Stimulated activated memory B cell treated with anti-CD40 and anti-IgM and Interleukin-4, amounts not matched to agents 10 μg/mL and 1 μg/mL and 100 μg/mL, for 72 hours (primary cell): ENCODE measurements at regions not wholly inside any gene's neighbourhood (a gene's known extent, or its start where the extent isn't known, plus 50 kb on each side); places are given as distances from the start of the nearest gene placed in this dataset.
"Not testable (repeated sequence)": the region's sequence is repeated elsewhere in the genome, so short reads cannot be mapped to it uniquely, and the experiment has no call there.

ENCODE experiments used
- ATAC-seq: fragments of 150-1000 bp; cut with Tn5 transposase; 2 replicates; pipeline ENCODE4 v1.10.0; 2021
- H3K27ac Mint-ChIP-seq: one replicate; pipeline ENCODE4 v1.8.0; 2022; ENCODE audit warnings: mild to moderate bottlenecking, mixed read lengths
- H3K27me3 Mint-ChIP-seq: one replicate; pipeline ENCODE4 v1.8.0; 2022; ENCODE audit warnings: mixed read lengths
- H3K36me3 Mint-ChIP-seq: one replicate; pipeline ENCODE4 v1.8.0; 2022; ENCODE audit warnings: mixed read lengths
- H3K4me1 Mint-ChIP-seq: one replicate; pipeline ENCODE4 v1.8.0; 2022; ENCODE audit warnings: mixed read lengths
- H3K4me3 Mint-ChIP-seq: one replicate; pipeline ENCODE4 v1.8.0; 2022; ENCODE audit warnings: mild to moderate bottlenecking, moderate library complexity, mixed read lengths
- H3K9me3 Mint-ChIP-seq: one replicate; pipeline ENCODE4 v1.8.0; 2022; ENCODE audit warnings: mixed read lengths

DNA sequence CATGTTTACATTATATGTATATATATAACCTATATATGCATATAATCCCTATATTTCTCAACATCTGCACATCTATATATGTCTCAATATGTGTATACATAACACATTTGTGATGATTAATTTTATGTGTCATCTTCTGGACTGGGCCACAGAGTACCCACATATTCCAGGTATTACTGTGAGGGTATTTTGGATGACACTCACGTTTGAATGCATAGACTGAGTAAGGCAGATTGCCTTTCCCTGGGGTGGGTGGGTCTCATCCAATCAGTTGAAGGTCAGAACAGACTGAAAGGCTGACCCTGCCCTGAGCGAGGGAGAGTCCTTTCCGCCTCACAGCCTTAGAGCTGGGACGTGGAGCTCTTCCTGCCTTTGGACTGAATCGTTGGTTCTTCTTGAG, 295.2 kb upstream of the PFKP start:
- no peak overlapping the region for H3K27ac Mint-ChIP-seq
- ATAC-seq, result no peak
- H3K4me3 Mint-ChIP-seq, result no peak overlapping the region
- no peaks in the 10 kb centered on the region for H3K36me3 Mint-ChIP-seq
- H3K4me1 Mint-ChIP-seq, result no peaks in the 10 kb centered on the region
- peaks cover 3% of the 10 kb centered on the region for H3K9me3 Mint-ChIP-seq
- peaks cover 8% of the 10 kb centered on the region for H3K27me3 Mint-ChIP-seq

DNA sequence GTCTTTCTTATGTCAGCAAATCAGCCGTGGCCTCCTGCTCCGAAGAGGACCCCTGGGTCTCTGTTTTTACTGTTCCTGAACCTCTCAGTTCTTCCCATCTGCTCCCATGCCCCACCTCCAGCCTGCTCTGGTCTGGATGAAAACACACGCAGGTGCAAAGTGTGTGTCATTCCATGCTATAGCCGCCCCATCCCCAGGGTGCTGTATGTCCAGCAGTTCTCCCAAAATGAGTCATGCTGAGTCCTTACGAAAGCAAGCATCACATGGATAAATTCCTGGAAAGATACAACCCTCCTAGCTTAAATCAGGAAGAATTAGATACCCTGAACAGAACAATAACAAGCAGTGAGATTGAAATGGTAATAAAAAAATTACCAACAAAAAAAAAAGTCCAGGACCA, 300.1 kb upstream of the PFKP start:
- H3K4me1 Mint-ChIP-seq, H3K9me3 Mint-ChIP-seq, H3K27ac Mint-ChIP-seq, H3K36me3 Mint-ChIP-seq, H3K4me3 Mint-ChIP-seq, ATAC-seq: not testable (repeated sequence)
- H3K27me3 Mint-ChIP-seq, result peaks cover 18% of the 10 kb centered on the region

DNA sequence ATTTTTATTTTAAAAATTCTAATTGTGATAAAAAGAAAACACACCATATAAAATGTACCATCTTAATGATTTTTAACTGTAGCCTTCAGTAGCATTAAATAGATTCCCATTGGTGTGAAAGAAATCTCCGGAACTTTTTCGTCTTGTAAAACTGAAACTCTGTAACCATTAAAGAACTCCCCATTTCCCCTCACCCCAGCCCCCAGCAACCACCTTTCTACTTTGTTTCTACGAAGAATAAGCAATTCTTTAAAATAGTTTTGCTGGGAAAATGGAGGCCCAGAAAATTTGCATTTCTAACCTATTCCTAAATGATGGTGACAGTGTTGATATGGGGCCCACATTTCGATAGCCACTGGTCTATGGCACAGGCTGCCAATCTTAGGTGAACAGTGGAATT, 305.4 kb upstream of the PFKP start:
- Mint-ChIP-seq H3K4me3 (no peak overlapping the region), H3K36me3 (no peaks in the 10 kb centered on the region), H3K27me3 (peaks cover 21% of the 10 kb centered on the region), H3K27ac (no peak overlapping the region), H3K9me3 (peaks cover 10% of the 10 kb centered on the region), H3K4me1 (no peaks in the 10 kb centered on the region)
- ATAC-seq, result no peak

DNA sequence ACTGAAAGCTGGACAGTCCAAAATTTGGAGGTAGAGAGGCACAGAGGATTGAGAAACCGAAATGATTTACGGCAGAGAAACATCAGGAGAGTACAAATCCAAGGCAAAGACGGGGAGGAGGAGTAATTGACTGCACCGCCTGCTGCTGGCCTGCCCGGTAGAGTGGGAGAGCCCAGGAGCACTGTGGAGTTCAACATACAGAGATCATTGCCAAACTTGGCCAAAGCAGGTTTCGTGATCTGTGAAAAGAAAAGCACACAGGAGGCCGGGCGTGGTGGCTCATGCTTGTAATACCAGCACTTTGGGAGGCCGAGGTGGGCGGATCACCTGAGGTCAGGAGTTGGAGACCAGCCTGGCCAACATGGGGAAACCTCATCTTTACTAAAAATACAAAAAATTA, 306.0 kb upstream of the PFKP start:
- Mint-ChIP-seq H3K27me3 (peaks cover 21% of the 10 kb centered on the region), H3K27ac (no peak overlapping the region), H3K4me3 (no peak overlapping the region), H3K4me1 (no peaks in the 10 kb centered on the region), H3K9me3 (peaks cover 10% of the 10 kb centered on the region), H3K36me3 (no peaks in the 10 kb centered on the region)
- no peak for ATAC-seq

DNA sequence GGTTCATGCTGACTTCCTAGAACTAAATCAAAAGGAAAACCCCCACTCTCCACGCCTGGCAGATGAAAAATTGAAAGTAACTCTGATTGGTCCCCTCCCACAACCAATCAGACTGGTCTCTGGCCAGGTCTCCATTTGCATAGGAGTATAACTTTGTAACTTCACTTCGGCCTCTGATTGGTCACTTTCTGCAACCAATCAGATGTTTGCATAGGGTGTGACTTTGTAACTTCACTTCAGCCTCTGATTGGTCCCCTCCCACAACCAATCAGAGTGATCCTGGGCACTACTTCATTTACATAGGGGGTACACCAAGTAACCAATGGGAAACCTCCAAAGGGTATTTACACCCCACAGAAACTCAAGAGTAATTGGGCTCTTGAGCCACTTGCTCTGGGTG, 306.6 kb upstream of the PFKP start:
- H3K4me1 Mint-ChIP-seq, result no peaks in the 10 kb centered on the region
- H3K9me3 Mint-ChIP-seq, result peaks cover 10% of the 10 kb centered on the region
- H3K4me3 Mint-ChIP-seq, result no peak overlapping the region
- H3K36me3 Mint-ChIP-seq, result no peaks in the 10 kb centered on the region
- H3K27me3 Mint-ChIP-seq, result peaks cover 21% of the 10 kb centered on the region
- no peak overlapping the region for H3K27ac Mint-ChIP-seq
- no peak for ATAC-seq

DNA sequence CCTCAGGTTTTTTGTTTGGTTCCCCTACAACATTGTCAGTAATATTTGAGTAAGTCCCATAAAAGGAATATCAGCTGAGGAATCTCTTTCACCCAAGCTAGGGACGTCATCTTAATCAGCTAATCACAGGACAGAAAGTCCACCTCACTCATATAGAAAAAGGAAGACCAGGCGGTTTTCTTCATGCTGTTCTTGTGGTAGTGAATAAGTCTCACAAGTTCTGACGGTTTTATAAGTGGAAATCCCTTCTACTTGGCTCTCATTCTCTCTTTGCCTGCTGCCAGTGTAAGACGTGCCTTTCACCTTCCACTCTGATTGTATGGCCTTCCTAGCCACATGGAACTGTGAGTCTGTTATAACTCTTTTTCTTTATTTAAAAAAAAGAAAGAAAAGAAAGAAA, 308.1 kb upstream of the PFKP start:
- Mint-ChIP-seq H3K27ac (no peak overlapping the region), H3K27me3 (peaks cover 21% of the 10 kb centered on the region), H3K9me3 (peaks cover 13% of the 10 kb centered on the region), H3K4me3 (no peak overlapping the region), H3K36me3 (no peaks in the 10 kb centered on the region), H3K4me1 (no peaks in the 10 kb centered on the region)
- ATAC-seq, result no peak

DNA sequence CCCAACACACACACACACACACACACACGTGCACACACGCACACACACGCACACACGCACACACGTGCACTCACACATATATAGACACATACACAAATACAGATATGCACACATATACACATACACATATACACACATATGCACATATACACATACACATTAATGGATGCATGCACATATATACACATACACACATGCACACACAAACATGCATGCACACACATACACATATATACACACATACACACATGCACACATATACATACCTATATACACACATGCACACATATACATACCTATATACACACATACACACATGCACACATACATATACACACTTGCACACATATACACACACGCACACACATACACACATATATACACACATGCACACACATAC, 312.4 kb upstream of the PFKP start:
- peaks cover 5% of the 10 kb centered on the region for H3K9me3 Mint-ChIP-seq
- no peak overlapping the region for H3K27ac Mint-ChIP-seq
- H3K4me1 Mint-ChIP-seq, result no peaks in the 10 kb centered on the region
- H3K4me3 Mint-ChIP-seq, result no peak overlapping the region
- no peaks in the 10 kb centered on the region for H3K27me3 Mint-ChIP-seq
- ATAC-seq, result no peak
- H3K36me3 Mint-ChIP-seq, result no peaks in the 10 kb centered on the region

DNA sequence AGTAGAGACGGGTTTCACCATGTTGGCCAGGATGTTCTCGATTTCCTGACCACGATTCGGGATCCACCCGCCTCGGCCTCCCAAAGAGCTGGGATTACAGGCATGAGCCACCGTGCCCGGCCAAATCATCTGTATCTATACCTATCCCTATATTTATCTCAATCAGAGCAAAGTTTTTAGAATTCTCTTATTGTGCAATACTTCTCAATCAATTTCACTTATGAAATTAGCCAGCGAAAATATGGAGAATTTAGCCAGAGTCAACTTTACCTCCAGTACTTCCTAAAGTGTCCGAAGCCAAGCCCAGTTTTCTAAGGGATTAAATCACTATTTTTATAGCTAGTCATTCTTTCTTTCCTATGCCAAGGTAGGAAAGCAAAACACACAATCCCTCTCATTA, 319.1 kb upstream of the PFKP start:
- H3K4me3 Mint-ChIP-seq, result no peak overlapping the region
- no peak overlapping the region for H3K27ac Mint-ChIP-seq
- peaks cover 9% of the 10 kb centered on the region for H3K27me3 Mint-ChIP-seq
- no peaks in the 10 kb centered on the region for H3K36me3 Mint-ChIP-seq
- H3K4me1 Mint-ChIP-seq, result no peaks in the 10 kb centered on the region
- no peaks in the 10 kb centered on the region for H3K9me3 Mint-ChIP-seq
- ATAC-seq, result no peak

DNA sequence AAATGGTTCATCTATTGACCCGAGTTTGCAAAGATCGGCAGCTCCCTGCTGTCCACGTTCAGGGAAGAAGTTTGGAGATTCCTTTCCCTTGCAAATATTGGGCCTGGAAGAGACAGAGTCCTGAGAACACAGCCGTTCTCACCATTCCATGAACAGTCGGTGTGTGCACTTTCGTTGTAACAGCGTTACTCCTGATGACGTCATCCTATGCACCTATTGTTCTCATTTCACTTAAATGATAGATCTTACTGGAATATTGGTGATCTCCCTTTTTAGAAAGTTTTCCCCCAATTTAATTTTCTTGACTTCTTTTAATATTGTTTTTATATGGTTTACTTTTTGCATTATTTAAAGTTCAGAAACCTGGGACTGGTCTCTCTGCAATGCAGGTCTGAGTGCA, 320.7 kb upstream of the PFKP start:
- Mint-ChIP-seq H3K9me3 (peaks cover under 1% of the 10 kb centered on the region), H3K4me1 (no peaks in the 10 kb centered on the region), H3K27ac (no peak overlapping the region), H3K27me3 (peaks cover 9% of the 10 kb centered on the region), H3K4me3 (no peak overlapping the region), H3K36me3 (no peaks in the 10 kb centered on the region)
- ATAC-seq, result no peak

DNA sequence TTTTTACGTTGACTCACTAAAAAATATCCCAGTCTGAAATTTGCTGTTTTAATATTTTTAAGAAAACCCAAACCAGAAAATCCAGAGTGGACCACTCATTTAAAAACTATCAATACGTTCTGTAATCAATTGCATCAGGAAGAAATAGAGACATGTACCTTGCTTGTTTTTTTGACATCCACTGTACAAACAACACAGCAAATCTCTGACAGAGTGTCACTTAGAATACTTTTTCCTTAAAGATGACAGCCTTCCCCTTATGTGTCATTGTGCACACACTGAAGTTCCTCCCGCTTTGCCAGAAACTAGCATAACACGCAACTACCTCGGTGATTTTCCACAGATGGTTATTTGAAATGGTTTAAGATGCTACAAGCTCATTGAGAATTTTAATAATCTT, 321.7 kb upstream of the PFKP start:
- ATAC-seq, result no peak
- H3K4me3 Mint-ChIP-seq, result no peak overlapping the region
- no peaks in the 10 kb centered on the region for H3K4me1 Mint-ChIP-seq

DNA sequence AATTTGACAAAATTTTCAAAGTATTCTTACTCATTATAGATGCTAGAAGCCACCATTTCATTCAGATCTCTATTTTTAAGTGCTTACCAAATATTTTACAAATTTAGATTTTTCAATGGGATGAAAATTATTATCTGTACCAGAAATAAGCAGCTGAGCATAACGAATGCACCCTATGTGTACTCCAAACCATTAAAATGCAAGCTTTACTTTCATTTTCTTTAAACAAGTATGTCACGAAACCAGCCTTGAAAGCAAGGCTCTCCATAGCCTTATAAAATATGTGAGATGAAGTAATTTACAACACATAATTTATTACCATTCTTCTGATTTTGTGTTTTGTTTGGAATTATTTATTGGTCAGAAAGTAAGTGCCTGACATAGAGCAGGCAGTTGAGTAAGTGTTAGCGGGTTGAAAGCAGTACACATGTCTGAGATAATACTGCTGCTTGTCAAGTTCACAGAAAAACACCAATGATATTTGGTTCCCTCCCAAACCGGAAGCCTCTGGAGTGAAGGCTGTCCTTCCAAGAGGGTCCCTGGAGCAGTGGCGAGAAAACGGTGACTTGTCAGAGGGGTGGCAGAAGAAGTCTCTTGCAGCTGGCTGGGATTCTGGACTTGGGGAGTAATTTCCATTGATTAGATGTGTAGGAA, 322.7 kb upstream of the PFKP start:
- Mint-ChIP-seq H3K27me3 (peaks cover 9% of the 10 kb centered on the region), H3K36me3 (no peaks in the 10 kb centered on the region), H3K9me3 (peaks cover 2% of the 10 kb centered on the region), H3K4me3 (no peak overlapping the region), H3K4me1 (no peaks in the 10 kb centered on the region), H3K27ac (no peak overlapping the region)
- ATAC-seq, result no peak

More for the DNA sequence above, 321.7 kb upstream of the PFKP start:
- H3K9me3 Mint-ChIP-seq, result peaks cover 2% of the 10 kb centered on the region
- no peak overlapping the region for H3K27ac Mint-ChIP-seq
- no peaks in the 10 kb centered on the region for H3K36me3 Mint-ChIP-seq
- H3K27me3 Mint-ChIP-seq, result peaks cover 9% of the 10 kb centered on the region

DNA sequence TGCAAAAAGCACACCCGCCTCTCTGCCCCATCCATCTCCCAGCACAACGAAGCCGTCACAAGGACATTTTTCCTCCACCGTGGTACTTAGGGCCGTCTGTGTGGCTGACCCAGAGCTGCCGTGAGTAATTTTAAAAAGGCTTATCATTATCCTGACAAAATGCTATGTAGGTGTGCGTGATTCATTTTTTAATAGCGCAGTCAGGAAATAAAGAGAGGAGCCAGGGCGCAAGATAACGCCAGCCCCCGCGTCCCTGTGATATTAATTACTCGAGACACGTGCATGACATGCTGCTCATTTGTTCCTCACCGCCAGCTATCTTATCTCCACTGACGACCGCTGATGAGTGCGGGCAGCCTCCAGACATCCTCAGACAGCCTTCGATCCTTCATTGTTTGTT, 332.7 kb upstream of the PFKP start:
- H3K4me3 Mint-ChIP-seq, result no peak overlapping the region
- peaks cover 16% of the 10 kb centered on the region for H3K9me3 Mint-ChIP-seq
- ATAC-seq, result no peak
- H3K4me1 Mint-ChIP-seq, result no peaks in the 10 kb centered on the region
- H3K27me3 Mint-ChIP-seq, result peaks cover 12% of the 10 kb centered on the region
- no peaks in the 10 kb centered on the region for H3K36me3 Mint-ChIP-seq
- no peak overlapping the region for H3K27ac Mint-ChIP-seq

DNA sequence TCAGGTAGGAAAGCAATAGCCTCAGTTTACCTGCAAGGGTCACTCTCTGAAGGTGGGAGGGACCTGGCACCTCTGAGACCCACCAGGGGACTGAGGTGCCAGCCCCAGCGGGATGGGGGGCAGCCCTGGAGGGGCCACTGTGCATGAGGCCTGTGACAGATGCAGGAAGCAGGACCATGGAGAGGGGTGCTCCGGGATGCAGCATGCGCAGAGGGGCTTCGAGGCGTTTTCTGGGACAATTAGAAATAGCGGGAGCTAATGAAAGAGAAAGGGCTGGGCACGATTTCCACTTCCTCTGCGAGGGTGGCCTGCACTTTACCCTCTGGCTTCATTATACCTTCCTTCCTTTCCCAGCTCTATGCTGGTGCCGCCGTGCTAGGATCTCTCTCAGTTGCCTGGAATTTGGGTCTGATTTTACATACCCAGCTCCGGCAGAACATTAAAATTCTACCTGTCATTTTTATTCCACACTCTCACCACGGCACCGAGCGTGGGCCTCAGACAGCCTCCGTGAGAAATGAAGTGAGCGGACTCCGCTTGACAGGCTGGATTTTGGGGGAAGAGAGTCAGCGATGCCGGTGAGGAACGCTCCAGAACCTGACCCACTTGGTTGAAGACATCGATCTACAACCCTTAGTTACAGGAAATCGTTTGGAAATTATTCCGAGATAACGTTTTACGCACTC, 333.9 kb upstream of the PFKP start:
- Mint-ChIP-seq H3K4me3 (no peak overlapping the region), H3K27me3 (peaks cover 21% of the 10 kb centered on the region), H3K36me3 (no peaks in the 10 kb centered on the region), H3K27ac (no peak overlapping the region), H3K4me1 (no peaks in the 10 kb centered on the region), H3K9me3 (peaks cover 16% of the 10 kb centered on the region)
- no peak for ATAC-seq

DNA sequence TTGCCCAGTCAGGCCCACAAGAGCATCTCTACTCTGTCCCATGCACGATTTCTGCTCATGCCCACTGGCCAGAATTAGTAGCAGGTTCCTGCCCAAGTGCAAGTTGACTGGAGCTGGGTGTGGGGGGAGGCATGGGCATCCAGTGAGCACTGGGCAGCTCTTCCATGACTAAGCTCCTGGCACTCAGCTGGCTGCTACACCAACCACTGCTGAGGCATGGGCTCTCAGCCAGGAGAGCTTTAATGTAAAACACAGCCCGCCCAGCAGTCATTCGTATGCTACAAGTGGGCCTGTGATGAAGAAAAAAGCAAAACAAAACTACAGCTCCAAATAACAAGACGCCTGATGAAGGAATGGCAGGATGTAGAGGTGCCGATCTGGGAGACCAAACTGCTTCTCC, 335.4 kb upstream of the PFKP start:
- Mint-ChIP-seq H3K4me1 (no peaks in the 10 kb centered on the region), H3K4me3 (no peak overlapping the region), H3K9me3 (peaks cover 16% of the 10 kb centered on the region), H3K27ac (no peak overlapping the region), H3K27me3 (peaks cover 21% of the 10 kb centered on the region), H3K36me3 (no peaks in the 10 kb centered on the region)
- no peak for ATAC-seq

DNA sequence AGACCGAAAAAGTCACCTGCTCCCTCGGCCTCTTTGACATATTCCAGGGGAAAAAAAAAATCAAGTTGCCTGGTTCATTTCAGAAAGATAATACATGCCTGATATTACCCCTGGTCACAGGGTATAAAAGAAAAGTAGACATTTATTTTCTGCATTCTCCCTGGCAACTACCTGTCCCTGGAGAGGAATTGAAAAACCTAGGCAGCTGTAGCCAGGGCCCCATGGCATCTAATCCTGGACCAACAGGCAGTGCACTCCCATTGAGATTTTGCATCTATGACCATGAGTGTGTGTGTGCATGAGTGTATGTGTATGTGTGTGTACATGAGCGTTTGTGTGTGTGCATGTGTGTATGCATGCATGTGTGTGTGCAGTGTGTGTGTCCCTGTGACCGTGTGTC, 338.2 kb upstream of the PFKP start:
- no peak for ATAC-seq

DNA sequence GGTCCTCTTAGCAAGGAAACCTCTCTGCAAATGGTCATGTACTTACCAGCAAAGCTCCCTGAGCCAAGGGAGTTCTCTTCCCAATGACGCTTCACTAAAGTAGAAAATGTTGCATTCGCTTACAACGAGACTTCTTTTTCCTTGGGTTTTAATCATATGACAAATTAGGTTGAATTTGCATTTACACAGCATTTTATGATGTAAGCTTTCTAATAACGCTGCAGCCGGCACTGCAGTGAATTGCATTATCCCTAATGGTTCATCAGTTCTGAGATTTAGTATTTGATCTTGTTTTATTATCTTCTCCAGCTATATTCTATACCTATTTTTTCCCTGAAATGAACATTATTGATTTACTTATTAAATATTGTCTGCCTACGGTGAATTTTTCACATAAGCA, 339.3 kb upstream of the PFKP start:
- Mint-ChIP-seq H3K9me3 (peaks cover 13% of the 10 kb centered on the region), H3K27me3 (peaks cover 19% of the 10 kb centered on the region), H3K27ac (no peak overlapping the region), H3K4me1 (no peaks in the 10 kb centered on the region), H3K36me3 (no peaks in the 10 kb centered on the region), H3K4me3 (no peak overlapping the region)
- no peak for ATAC-seq

More for the DNA sequence above, 338.2 kb upstream of the PFKP start:
- H3K36me3 Mint-ChIP-seq, result no peaks in the 10 kb centered on the region
- H3K27me3 Mint-ChIP-seq, result peaks cover 21% of the 10 kb centered on the region
- peaks cover 13% of the 10 kb centered on the region for H3K9me3 Mint-ChIP-seq
- no peak overlapping the region for H3K4me3 Mint-ChIP-seq
- no peak overlapping the region for H3K27ac Mint-ChIP-seq
- no peaks in the 10 kb centered on the region for H3K4me1 Mint-ChIP-seq
